Calu3 (cell line): ENCODE measurements at regions not wholly inside any gene's neighbourhood (a gene's known extent, or its start where the extent isn't known, plus 50 kb on each side); places are given as distances from the start of the nearest gene placed in this dataset.

ENCODE experiments used
- BruUV-seq: library from RNA; stranded (reverse); fragments of 400-500 nt; replicated peaks from 2 replicates; lab custom pipeline; 2021; lab: Mats Ljungman, UMichigan
- CTCF ChIA-PET: fragments of 300-600 bp; sonication (Branson Sonifier 250); formaldehyde crosslinking; loops from one replicate; lab custom pipeline; 2022; ENCODE audit warnings: antibody characterized with exemption; lab: Charles Lee
- DNase-seq: peaks from one replicate; pipeline ENCODE4 v3.0.0; 2022
- H3K27ac Mint-ChIP-seq: one replicate; pipeline ENCODE4 v1.8.0; 2022; ENCODE audit warnings: mixed read lengths; ENCODE audit not compliant: unreplicated experiment
- H3K27me3 Mint-ChIP-seq: one replicate; pipeline ENCODE4 v1.8.0; 2022; ENCODE audit warnings: mixed read lengths; ENCODE audit not compliant: unreplicated experiment
- H3K36me3 Mint-ChIP-seq: one replicate; pipeline ENCODE4 v1.8.0; 2022; ENCODE audit warnings: mild to moderate bottlenecking, moderate library complexity, mixed read lengths; ENCODE audit not compliant: insufficient read depth, unreplicated experiment
- H3K4me1 Mint-ChIP-seq: one replicate; pipeline ENCODE4 v1.8.0; 2022; ENCODE audit warnings: mild to moderate bottlenecking, low read depth, mixed read lengths; ENCODE audit not compliant: unreplicated experiment
- H3K4me3 Mint-ChIP-seq: one replicate; pipeline ENCODE4 v1.8.0; 2022; ENCODE audit warnings: mild to moderate bottlenecking, low read depth, moderate library complexity, mixed read lengths; ENCODE audit not compliant: unreplicated experiment
- H3K9me3 Mint-ChIP-seq: one replicate; pipeline ENCODE4 v1.8.0; 2022; ENCODE audit warnings: low read depth, mixed read lengths; ENCODE audit not compliant: unreplicated experiment
- intact Hi-C: fragments of 100-400 bp; cut with micrococcal nuclease; formaldehyde crosslinking; loops from one replicate; pipeline ENCODE4 v1.10.0; 2022; ENCODE audit not compliant: unreplicated experiment
- TF ChIP-seq, protein P1 (sequence below): fragments of 200-600 bp; IDR thresholded peaks from one replicate; pipeline ENCODE4 v1.8.0; 2022; ENCODE audit warnings: antibody characterized with exemption; ENCODE audit not compliant: unreplicated experiment

DNA sequence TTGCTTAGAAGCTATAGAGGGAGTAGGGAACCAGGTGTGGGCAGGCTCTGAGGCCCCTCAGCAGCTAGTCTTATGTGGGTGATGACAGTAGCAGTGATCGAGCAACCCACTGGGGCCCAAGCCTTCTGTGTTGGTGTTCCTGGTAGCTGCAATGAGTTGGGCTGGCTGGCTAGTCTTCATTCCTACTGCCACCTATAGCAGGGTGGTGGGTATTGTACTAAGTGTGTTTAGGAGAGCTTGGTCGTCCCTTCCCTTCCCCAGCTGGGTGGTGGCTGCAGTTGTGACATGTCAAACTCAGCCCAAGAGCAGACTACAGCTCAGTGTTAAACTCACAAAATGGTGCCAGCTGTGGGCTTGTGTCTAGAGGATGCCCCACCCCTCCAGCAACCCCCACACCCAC is 486.1 kb upstream of the UBE2E3 start:
- Mint-ChIP-seq H3K4me3 (no peak overlapping the region), H3K4me1 (no peaks in the 10 kb centered on the region), H3K36me3 (no peaks in the 10 kb centered on the region), H3K27ac (no peak overlapping the region), H3K9me3 (peaks cover 8% of the 10 kb centered on the region), H3K27me3 (no peaks in the 10 kb centered on the region)
- TF ChIP-seq, protein P1, sequence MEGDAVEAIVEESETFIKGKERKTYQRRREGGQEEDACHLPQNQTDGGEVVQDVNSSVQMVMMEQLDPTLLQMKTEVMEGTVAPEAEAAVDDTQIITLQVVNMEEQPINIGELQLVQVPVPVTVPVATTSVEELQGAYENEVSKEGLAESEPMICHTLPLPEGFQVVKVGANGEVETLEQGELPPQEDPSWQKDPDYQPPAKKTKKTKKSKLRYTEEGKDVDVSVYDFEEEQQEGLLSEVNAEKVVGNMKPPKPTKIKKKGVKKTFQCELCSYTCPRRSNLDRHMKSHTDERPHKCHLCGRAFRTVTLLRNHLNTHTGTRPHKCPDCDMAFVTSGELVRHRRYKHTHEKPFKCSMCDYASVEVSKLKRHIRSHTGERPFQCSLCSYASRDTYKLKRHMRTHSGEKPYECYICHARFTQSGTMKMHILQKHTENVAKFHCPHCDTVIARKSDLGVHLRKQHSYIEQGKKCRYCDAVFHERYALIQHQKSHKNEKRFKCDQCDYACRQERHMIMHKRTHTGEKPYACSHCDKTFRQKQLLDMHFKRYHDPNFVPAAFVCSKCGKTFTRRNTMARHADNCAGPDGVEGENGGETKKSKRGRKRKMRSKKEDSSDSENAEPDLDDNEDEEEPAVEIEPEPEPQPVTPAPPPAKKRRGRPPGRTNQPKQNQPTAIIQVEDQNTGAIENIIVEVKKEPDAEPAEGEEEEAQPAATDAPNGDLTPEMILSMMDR: no peak
- intact Hi-C loops: no loop called here
- CTCF ChIA-PET: interaction anchor here (1.2 kb wide), 1 partner anchor 213 kb away, joined by 4 read pairs; no protein-coding TSS in a partner anchor
- no peak for DNase-seq
- no TSS peak for BruUV-seq

DNA sequence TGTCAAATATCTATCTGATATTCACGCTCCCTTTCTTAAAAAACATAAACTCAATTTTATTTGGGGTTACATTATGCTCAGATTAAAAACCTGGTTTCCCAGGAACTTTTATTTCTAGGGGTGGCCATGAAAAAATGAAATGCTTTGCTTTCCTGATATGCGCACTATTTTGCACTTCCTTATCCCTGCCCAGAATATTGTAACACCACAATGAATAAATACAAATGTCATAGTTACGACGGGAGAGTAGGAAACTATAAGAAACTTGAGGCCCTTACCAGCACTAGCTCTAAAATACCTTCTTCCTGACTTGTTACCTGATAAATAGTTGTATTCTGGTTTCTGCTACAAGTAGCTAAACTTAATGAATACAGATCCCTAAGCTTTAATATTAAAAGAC is 475.6 kb upstream of the CWC22 start:
- CTCF ChIA-PET: interaction anchor here (0.7 kb wide), 1 partner anchor 36 kb away, joined by 3 read pairs; no protein-coding TSS in a partner anchor
- BruUV-seq: no TSS peak
- intact Hi-C loops: no loop called here

DNA sequence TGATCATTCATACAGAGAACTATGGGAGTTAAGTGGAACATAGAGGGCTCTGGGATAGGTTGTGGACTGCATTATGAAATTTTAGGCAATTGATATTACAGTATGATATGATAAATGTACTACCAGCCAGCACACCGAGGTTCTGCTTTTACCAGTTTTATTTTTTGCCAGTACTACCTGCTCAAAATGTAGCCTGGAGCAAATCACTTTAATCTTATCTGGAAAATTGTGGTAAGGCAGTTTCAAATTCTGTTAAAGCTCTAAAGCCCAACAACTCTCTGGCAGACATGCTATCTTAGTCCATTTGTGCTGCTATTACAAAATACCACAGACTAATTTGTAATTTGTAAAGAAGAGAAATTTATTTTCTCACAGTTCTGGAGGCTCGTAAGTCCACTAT is 474.9 kb upstream of the CWC22 start:
- TF ChIP-seq, protein P1: no peak
- no peaks in the 10 kb centered on the region for H3K36me3 Mint-ChIP-seq
- CTCF ChIA-PET: no interaction called here
- H3K4me3 Mint-ChIP-seq: no peak overlapping the region
- H3K4me1 Mint-ChIP-seq: no peaks in the 10 kb centered on the region
- intact Hi-C loops: no loop called here
- H3K9me3 Mint-ChIP-seq: no peaks in the 10 kb centered on the region
- no peak overlapping the region for H3K27ac Mint-ChIP-seq
- no peak for DNase-seq
- no peaks in the 10 kb centered on the region for H3K27me3 Mint-ChIP-seq
- no TSS peak for BruUV-seq

More for the DNA sequence above, 475.6 kb upstream of the CWC22 start:
- H3K9me3 Mint-ChIP-seq: no peaks in the 10 kb centered on the region
- H3K27ac Mint-ChIP-seq: no peak overlapping the region
- no peaks in the 10 kb centered on the region for H3K4me1 Mint-ChIP-seq
- no peak overlapping the region for H3K4me3 Mint-ChIP-seq
- DNase-seq: no peak
- H3K27me3 Mint-ChIP-seq: no peaks in the 10 kb centered on the region
- H3K36me3 Mint-ChIP-seq: no peaks in the 10 kb centered on the region
- TF ChIP-seq, protein P1: no peak

DNA sequence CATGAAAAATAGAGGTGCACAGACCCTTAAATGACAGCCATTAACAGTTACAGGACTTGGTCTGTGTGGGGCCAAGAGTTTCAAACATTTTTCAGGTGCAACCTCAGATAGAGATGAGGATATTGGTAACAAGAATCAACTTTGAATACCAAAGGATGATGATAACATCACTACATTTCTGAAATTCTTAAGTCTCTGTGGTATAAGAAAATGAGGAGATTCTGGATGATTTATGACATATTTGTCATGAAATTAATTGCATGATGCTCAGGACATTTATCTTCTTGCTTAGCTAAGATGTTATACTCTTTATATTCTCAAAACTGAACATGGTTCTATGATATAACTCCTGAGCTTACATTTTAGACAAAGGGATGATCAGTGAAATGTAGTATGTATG is 471.8 kb upstream of the CWC22 start:
- Mint-ChIP-seq H3K36me3 (no peaks in the 10 kb centered on the region), H3K27ac (no peak overlapping the region), H3K4me3 (no peak overlapping the region), H3K9me3 (no peaks in the 10 kb centered on the region), H3K4me1 (no peaks in the 10 kb centered on the region), H3K27me3 (no peaks in the 10 kb centered on the region)
- no TSS peak for BruUV-seq
- CTCF ChIA-PET: no interaction called here
- no peak for DNase-seq
- TF ChIP-seq, protein P1: no peak
- intact Hi-C loops: no loop called here
